ENCODE measurements at regions not wholly inside any gene's neighbourhood (a gene's known extent, or its start where the extent isn't known, plus 50 kb on each side); places are given as distances from the start of the nearest gene placed in this dataset.
A peak's percentile ranks its signal among the peaks of the same experiment; 100 is the strongest.

DNA sequence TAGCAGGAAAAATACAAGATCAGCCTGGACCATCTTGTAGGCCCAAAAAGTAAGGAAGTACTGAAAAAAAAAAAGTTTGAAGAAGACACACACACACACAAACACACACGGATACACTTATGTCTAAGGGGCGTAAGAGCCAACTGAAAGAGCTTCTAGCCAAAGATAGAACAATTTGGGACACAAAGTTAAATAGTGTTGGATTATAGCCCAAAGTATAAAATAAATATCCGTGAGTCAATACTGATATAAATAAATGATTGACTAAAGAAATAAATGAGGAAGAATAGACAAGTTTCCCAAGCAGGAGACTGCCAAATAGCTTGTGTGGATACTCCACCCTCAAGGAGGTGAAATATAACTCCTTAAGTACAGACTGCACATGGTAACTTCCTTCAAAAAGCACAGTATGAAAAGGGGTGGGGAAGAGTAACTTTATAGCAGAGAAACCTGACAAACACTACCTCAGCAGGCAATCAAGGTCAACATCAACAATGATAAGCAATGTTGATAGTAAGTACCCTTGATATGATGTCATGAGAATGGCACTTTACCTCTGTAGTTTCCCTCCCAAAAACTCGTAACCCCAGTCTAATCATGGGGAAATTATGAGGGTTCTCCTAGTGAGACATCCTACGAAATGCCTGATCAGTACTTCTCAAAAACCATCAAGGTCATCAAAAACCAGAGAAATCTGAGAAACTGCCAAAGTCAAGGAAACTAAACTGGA is 187.3 kb upstream of the ATP11B start:
- DNase-seq: no peak

- no peak for DNase-seq
Measured at GRCh38 chr3:182606905-182607504, 186.3 kb upstream of the ATP11B start.

DNA sequence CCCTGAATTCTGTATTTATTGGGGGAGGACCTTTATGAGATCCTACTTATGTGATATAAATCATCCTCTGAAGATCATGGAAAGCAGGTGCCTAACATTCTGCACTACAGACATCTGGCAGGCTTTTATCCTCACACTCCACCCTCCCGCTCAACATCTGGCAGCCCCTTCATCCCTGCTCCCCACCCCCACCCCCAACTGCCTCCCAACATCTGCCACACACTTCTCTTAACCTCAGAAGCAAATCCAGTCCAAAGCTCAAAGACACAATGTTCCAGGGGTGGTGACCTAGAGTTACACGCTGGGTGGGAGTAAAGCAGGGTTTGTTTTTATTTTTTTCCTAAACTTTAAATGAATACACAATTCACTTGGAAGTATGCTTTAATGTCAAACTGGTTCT is 184.5 kb upstream of the ATP11B start:
- no peak for DNase-seq

DNA sequence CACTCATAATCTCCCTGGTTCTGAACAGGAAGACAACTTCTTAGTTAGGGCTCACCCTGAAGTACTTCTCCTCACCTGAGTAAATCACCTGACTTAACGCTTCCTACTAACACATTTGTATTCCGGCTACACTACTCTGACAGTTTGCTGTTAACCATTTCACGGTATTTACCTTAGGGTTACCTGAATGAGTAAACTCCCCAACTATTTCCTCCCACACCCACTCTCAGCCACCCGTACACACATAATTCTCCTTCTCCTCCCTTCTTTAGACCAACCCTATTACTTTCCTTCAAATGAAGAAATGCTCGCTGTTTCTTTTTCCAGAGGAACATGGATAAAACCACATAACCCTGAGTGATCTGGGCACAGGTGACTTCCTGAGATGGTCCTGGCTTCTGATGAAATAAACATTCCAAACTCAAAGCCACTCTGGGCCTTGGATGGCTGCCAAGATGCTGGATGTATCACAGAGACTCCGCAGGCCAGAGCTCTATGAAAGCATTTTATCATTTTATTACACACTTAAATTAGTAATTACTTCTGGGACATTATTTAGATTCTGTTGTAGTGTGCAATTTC is 183.6 kb upstream of the ATP11B start:
- no peak for DNase-seq

DNA sequence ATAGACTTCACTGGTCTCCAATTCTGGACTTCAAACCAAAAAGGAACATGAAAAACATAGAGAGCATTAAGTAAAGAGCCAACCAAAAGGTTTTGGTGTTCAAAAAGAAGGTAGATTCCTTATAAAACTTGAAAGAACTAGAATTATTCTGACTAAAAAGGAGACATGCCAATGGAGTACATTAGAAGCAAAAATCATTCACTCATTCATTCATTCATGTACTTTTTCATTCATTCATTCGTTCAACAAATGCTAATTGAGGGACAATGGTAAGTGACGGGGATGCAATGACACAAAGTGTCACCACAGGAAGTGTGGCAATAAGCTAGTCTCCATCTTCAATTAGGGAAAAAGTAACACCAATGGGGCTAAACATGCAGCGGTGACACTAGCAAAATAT is 181.0 kb upstream of the ATP11B start:
- no peak for DNase-seq

GRCh38 chr3:182617500-182617899 is 175.8 kb upstream of the ATP11B start:
- DNase-seq: no peak

- peak; percentile 38 for DNase-seq
Measured at GRCh38 chr3:182618085-182618732, 175.1 kb upstream of the ATP11B start.

DNA sequence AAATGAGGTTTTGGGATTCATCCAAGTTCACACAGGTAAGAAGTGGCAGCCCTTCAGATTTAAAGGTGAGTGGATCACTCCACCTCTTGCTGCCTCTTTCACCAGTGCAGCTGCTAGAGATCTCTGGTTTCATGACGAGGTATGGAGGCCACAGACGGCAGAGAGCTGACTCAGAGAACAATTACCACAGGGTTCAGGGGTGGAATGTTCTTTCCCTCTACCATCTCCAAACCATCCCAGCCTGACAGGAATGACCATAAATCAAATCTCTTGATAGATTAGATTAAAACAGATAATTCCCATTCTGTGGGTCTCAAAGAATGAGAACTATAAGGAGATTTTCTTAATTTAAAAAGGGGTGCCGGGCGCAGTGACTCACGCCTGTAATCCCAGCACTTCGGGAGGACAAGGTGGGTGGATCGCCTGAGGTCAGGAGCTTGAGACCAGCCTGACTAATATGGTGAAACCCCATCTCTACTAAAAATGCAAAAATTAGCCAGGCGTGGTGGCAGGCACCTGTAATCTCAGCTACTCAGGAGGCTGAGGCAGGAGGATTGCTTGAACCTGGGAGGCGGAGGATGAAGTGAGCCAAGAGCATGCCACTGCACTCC is 174.2 kb upstream of the ATP11B start:
- DNase-seq: peak; percentile 78

GRCh38 chr3:182620723-182621434 is 172.4 kb upstream of the ATP11B start:
- DNase-seq: no peak

DNA sequence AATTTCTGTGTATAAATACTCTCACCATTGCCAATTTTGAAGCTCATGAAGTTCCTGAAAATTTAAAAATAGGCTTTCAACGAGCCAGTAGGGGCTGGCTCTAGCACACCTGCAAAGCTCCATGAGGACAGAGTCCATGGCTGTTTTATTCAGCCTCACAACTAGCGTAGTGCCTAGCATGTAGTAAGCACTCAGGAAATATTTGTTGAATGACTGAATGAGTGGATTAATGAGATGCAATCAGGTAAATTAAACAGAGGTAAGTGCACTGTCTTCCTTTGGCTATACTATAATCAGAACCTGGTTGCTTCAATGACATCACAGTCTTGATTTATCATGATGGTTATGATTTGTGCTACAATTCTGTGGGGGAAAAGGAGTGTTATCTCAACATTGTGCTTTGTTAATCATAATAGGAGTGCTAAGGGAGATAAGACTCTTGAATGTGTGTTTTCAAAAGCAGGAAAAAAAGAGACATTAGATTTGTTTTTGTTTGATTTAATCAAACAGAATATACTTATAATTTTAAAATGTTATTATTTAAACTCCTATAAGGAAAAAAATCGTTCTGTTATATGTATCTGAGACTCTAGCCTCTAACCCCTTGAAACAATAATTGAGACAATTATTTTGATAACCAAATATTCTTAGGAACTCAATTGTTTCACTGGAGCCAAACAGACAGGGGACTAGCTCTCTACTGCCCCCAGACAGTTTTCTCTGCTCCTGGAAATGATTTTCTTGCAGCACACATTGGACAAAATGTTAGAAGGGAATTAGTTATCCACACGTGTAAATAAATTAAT is 171.7 kb upstream of the ATP11B start:
- peak; percentile 5 for DNase-seq

GRCh38 chr3:182622241-182622545 is 171.1 kb upstream of the ATP11B start:
- no peak for DNase-seq

DNA sequence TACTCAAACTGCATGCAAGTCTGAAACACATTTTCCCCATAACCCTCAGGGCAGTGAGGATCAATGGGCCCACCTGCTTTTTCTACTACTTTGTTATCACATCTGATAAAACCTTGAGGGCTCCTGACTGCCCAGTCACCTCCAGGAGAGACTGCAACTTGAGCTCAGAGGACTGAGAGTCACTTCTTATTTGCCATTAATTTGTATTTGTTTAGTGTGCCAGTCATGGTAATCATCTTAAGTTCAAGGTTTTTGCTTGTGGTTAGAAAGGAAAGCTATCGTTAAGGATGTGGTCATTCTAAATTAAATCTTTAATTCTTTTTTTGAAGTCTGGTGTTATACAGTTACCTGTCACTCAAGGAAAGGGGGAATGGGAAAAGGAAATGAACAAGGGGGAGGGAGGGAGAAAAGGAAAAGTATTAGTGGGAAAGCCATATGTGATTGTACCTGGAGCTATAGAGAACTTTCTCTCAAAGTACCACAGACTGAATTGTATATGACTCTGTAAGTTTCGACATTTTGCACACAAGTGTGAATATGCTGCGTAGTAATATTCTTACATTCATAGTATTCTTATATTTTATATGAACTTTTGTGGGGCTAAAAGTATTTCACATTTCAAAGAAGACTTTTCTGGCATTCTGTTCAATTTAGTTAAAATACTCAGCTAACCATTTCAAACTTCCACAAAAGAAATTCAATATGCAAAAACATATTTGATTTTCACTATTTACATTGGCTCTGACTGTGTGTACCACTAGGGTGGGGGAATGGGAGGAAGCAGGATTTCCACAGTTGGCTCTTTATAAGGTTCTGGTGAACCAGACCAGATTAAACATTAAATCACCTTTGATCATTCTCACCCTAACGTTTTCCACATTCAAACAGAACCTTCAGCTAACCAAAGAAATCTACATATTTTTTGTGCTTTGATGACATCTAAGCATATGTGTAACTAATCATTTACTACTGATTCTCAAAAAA is 166.5 kb upstream of the ATP11B start:
- no peak for DNase-seq

DNA sequence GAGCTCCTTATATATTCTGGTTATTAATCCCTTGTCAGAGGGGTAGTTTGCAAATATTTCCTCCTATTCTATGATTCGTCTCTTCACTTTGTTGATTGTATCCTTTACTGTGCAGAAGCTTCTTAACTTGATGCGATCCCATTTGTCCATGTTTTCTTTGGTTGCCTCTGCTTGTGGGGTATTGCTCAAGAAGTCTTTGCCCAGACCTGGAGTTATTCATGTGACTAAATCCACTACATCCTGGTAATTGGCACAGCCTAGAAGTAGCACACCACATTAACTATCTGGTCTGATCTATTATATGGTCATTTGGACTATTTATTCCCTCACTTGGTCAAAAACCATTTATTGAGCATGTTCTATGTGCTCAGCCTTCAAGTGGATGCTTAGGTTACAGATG is 164.8 kb upstream of the ATP11B start:
- no peak for DNase-seq

GRCh38 chr3:182629521-182629920 is 163.8 kb upstream of the ATP11B start:
- no peak for DNase-seq

DNA sequence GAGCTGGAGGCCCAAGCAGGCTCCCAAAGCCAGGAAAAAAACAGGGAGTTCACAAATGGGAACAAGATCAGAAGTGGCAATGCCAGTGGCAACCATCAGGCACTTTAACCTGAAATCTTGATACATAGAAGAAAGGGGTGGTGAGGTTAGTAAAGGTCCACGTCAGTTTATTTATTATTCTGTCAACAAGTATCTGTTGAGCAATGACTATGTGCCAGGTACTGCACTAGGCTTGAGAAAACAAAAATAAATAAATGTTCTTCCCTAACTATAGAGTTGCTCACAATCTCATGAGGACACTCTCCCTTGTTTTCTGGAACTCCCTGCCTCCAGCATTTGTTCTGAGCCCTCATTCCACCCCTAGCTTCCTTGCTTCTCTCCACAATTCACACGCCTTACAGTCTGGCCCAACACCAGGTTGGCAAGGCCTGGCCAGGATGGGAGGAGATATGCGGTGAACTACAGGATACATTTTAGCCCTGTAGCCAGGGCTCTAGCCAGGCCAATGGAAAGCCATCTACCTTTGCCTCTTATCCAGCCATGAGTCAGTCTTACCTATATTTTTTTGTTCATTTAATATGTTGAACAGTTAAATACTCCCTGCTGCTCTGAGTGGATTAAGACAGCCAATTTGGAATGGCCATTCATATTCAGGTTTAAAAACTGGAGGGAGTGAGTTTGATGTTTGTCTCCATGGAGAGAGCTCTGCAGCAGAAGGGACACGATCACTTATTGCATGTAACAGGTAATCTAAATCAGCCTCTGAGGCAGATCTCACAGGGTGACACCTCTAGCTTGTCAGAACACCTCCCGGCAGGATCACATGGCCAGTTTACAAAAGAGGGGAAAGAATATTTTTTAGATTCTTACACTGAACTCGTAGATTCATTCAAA is 161.9 kb upstream of the ATP11B start:
- no peak for DNase-seq

DNA sequence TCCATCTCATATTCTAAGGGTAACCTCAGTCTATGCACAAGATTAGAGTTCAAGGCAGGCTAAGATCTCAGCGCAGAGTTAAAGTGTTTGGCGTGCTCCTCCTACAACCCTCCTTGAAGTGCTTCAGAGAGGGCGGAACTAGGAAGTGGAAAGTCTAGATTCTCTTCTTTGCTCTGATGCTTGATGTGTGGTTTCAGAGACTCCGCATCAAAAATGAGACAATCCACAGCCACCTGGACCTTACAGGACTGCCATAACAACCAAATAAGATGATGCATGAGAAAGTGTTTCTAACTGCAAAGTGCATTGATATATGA is 161.3 kb upstream of the ATP11B start:
- no peak for DNase-seq

DNA sequence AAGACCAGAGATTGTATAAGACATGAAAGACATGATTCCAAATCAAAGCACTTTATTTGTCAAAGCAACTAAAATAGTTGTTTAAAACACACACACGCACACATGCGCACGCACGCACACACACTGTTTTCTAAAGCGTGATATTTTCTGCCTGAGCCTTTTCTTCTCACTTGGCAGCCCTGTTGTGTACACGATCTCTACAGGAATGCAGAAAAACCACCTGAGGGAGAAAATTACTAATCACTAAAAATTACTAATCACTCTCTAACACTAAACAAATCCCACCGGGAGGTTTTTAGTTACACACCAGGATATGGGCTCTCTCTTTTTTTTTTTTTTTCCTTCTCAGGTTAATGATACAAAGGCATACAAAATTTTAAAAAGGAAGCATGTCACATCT is 160.1 kb upstream of the ATP11B start:
- DNase-seq: no peak

- DNase-seq: no peak
Measured at GRCh38 chr3:182636646-182637045, 156.7 kb upstream of the ATP11B start.

DNA sequence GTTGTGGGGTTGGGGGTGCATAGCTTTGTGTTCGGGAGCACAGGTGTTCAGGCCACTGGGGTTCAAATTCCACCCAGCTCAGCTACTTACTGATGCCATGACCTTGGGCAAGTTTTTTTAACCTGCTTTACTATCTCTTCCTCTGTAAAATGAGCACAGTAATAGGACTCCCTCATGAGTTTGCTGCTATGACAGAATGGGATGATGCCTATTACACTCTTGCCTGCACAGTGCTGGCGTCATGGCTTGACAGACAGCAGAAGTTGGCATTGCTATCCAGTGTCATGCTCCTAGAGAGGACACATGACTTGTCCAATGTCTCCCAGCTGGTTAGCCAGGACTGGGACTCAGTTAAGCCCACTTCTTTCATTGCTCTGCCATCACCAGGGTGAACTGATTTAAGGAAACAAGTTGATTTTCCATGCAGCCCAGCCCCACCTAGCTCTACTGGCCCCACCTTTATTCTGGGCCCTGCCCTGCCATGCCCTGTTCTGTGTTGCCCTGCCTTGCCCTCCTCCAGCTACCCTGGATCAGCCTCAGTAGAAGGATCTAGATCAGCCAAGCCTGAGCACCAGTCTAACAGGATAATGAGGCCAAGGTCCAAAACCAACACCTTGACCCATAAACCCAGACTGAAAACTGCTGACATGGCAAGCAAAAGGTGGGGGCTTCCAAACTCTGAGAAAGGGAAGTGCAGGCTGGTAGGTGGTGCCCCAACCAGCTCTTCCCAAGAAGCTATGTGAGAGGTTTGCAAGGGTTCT is 155.8 kb upstream of the ATP11B start:
- DNase-seq: no peak

Data from fibroblast of skin of abdomen (primary cell).